Tibial nerve (tissue), 4 donors: ENCODE measurements at regions not wholly inside any gene's neighbourhood (a gene's known extent, or its start where the extent isn't known, plus 50 kb on each side); places are given as distances from the start of the nearest gene placed in this dataset.

ENCODE experiments used
- DNase-seq, 2 donors: peaks; one replicate each; pipeline ENCODE4 v3.0.0-alpha.2; 2019; ENCODE audit warnings: low spot score in 2 of 2
- H3K27ac ChIP-seq, 4 donors: fragments of 200-600 bp; sonication (generic) in 3 of 4; one replicate each; pipeline ENCODE4 v1.5.1; 2017 to 2019; ENCODE audit warnings: mild to moderate bottlenecking in 1 of 4
- H3K27me3 ChIP-seq, 2 donors: fragments of 200-600 bp; sonication (generic) in 1 of 2; one replicate each; pipeline versions ENCODE4 v1.5.1 to v1.6.0; 2017 to 2019
- H3K36me3 ChIP-seq, 3 donors: fragments of 200-600 bp; sonication (generic); one replicate each; pipeline ENCODE4 v1.5.1; 2018 to 2019
- H3K4me1 ChIP-seq, 4 donors: fragments of 200-600 bp; sonication (generic) in 3 of 4; one replicate each; pipeline ENCODE4 v1.5.1; 2017 to 2019
- H3K4me3 ChIP-seq, 4 donors: fragments of 200-600 bp; sonication (generic) in 3 of 4; one replicate each; pipeline ENCODE4 v1.5.1; 2017 to 2019; ENCODE audit warnings: mild to moderate bottlenecking in 1 of 4, moderate library complexity in 1 of 4
- H3K9me3 ChIP-seq, 4 donors: fragments of 200-600 bp; sonication (generic) in 3 of 4; one replicate each; pipeline ENCODE4 v1.5.1; 2017 to 2019
- EP300 ChIP-seq, 2 donors: sonication (generic); formaldehyde crosslinking; IDR thresholded peaks; one replicate each; pipeline ENCODE4 v1.6.1; 2017; ENCODE audit warnings: antibody characterized with exemption in 2 of 2, mild to moderate bottlenecking in 1 of 2
- POLR2A ChIP-seq, 2 donors: fragments of 450-650 bp; IDR thresholded peaks; one replicate each; pipeline ENCODE4 v1.6.1; 2017; ENCODE audit warnings: antibody characterized with exemption in 2 of 2, mild to moderate bottlenecking in 2 of 2, moderate library complexity in 2 of 2
- WGBS, 2 donors: methylation state at CpG; one replicate each; pipeline ENCODE4 v1.1.5; 2018; 5-methylcytosine and 5-hydroxymethylcytosine counted together
- TF ChIP-seq, protein P1 (sequence below), 5 experiments: fragments of 200-600 bp in 3 of 5; fragments of 450-650 bp in 2 of 5; sonication (generic) in 3 of 5; IDR thresholded peaks; one replicate each; pipeline ENCODE4 v1.5.1; 2016 to 2019; ENCODE audit warnings: antibody characterized with exemption in 5 of 5, mild to moderate bottlenecking in 3 of 5, moderate library complexity in 2 of 5

DNA sequence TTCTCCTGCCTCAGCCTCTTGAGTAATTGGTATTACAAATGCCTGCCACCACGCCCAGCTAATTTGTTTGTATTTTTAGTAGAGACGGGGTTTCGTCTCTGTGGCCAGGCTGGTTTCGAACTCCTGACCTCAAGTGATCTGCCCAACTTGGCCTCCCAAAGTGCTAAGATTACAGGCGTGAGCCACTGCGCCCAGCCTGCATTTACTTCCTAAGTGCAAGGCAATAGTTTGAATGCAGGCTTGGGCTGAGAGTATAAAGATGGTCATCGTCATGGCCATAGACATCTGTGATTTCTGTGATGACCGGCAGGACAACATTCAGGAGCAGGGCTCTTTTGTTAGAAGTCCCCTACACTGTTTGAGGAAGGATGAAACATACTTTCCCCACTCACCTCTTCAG lies 393.9 kb upstream of the SHH start:
- no peaks in the 10 kb centered on the region for H3K9me3 ChIP-seq
- H3K4me3 ChIP-seq, result no peak overlapping the region
- H3K27ac ChIP-seq, result no peak overlapping the region
- WGBS, 2 donors, result 80% methylated on average over 8 of the region's 8 CpGs
- no peaks in the 10 kb centered on the region for H3K4me1 ChIP-seq
- H3K27me3 ChIP-seq, result no peaks in the 10 kb centered on the region
- H3K36me3 ChIP-seq, result no peaks in the 10 kb centered on the region
- no peak for DNase-seq
- TF ChIP-seq POLR2A (IDR thresholded peaks at IDR 0.05) (no peak), EP300 (IDR thresholded peaks at IDR 0.05) (no peak)
- TF ChIP-seq, protein P1, sequence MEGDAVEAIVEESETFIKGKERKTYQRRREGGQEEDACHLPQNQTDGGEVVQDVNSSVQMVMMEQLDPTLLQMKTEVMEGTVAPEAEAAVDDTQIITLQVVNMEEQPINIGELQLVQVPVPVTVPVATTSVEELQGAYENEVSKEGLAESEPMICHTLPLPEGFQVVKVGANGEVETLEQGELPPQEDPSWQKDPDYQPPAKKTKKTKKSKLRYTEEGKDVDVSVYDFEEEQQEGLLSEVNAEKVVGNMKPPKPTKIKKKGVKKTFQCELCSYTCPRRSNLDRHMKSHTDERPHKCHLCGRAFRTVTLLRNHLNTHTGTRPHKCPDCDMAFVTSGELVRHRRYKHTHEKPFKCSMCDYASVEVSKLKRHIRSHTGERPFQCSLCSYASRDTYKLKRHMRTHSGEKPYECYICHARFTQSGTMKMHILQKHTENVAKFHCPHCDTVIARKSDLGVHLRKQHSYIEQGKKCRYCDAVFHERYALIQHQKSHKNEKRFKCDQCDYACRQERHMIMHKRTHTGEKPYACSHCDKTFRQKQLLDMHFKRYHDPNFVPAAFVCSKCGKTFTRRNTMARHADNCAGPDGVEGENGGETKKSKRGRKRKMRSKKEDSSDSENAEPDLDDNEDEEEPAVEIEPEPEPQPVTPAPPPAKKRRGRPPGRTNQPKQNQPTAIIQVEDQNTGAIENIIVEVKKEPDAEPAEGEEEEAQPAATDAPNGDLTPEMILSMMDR (IDR thresholded peaks at IDR 0.05), result no peak

DNA sequence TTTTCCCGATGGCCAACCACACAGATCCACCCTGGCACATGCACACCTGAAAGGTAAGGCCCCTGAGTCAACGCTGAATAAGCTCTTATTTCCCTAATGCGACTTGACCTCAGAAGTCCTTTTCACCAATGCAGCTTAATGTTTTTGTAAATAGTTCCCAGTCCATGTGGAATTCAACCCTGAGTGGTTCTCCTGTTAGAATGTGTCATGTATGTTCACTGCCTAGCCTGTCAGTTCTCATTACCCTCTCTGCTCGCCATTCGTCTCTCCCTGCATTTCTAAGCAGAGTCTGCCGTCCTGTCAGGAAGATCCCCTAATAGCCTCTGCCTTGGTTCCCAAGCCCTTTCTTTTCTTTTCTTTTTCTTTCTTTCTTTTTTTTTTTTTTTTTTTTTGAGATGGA lies 392.6 kb upstream of the SHH start:
- 84 to 89% methylated on average over 6 of the region's 6 CpGs for WGBS, 2 donors
- TF ChIP-seq, protein P1 (IDR thresholded peaks at IDR 0.05), result no peak
- TF ChIP-seq EP300 (IDR thresholded peaks at IDR 0.05), result no peak
- no peak for TF ChIP-seq POLR2A (IDR thresholded peaks at IDR 0.05)
- Histone ChIP-seq H3K4me1 (no peaks in the 10 kb centered on the region), H3K9me3 (no peaks in the 10 kb centered on the region), H3K27me3 (no peaks in the 10 kb centered on the region), H3K27ac (no peak overlapping the region), H3K36me3 (no peaks in the 10 kb centered on the region), H3K4me3 (no peak overlapping the region)
- no peak for DNase-seq

DNA sequence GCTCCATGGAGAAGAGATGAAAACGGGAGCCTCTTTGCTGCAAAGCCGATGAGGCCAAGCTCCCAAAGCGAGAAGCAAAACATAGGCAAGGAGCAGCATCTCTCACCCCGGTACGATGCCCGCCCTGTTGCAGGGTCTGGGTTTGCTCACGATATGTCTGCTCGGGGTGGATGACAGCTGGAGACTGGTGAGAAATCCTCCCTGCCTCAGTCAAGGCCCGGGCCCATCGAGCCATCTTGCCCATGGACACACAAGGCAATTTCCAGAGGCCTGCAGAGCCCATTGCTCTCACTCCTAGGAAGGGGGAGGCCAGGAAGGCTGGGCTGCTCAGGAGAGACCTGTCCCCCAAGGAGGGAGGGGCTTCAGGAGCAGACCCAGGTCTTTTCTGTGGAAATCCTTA lies 391.7 kb upstream of the SHH start:
- Histone ChIP-seq H3K4me3 (no peak overlapping the region), H3K4me1 (no peaks in the 10 kb centered on the region), H3K27ac (no peak overlapping the region), H3K27me3 (no peaks in the 10 kb centered on the region), H3K9me3 (no peaks in the 10 kb centered on the region), H3K36me3 (no peaks in the 10 kb centered on the region)
- TF ChIP-seq, protein P1 (IDR thresholded peaks at IDR 0.05), result no peak
- no peak for TF ChIP-seq POLR2A (IDR thresholded peaks at IDR 0.05)
- TF ChIP-seq EP300 (IDR thresholded peaks at IDR 0.05), result no peak
- WGBS, 2 donors, result 96 to 97% methylated on average over 10 of the region's 10 CpGs
- no peak for DNase-seq

DNA sequence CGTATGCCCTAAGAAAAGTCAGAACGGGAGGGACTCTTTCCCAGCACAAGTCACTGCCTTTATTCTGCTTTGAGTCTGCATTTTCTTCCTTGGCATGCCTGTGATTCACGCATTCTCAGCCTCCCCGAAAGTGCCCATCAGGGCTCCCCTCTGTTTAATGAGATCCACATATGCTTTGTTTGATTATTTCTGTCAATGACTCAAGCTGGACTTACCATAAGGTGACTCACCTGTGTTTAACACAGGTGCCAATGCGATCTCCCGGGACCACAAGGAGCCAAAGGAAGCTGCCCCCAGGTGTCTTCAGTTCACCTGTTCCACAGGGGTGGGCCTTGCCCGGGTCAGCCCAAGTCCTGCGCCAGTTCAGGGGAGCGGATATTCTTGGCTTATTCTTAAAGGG lies 386.0 kb upstream of the SHH start:
- no peaks in the 10 kb centered on the region for H3K27me3 ChIP-seq
- 85 to 91% methylated on average over 9 of the region's 9 CpGs for WGBS, 2 donors
- DNase-seq, result no peak
- no peak overlapping the region for H3K27ac ChIP-seq
- H3K9me3 ChIP-seq, result no peaks in the 10 kb centered on the region
- no peaks in the 10 kb centered on the region for H3K4me1 ChIP-seq
- no peak overlapping the region for H3K4me3 ChIP-seq
- TF ChIP-seq, protein P1 (IDR thresholded peaks at IDR 0.05), result no peak
- TF ChIP-seq EP300 (IDR thresholded peaks at IDR 0.05), result no peak
- no peak for TF ChIP-seq POLR2A (IDR thresholded peaks at IDR 0.05)
- no peaks in the 10 kb centered on the region for H3K36me3 ChIP-seq

DNA sequence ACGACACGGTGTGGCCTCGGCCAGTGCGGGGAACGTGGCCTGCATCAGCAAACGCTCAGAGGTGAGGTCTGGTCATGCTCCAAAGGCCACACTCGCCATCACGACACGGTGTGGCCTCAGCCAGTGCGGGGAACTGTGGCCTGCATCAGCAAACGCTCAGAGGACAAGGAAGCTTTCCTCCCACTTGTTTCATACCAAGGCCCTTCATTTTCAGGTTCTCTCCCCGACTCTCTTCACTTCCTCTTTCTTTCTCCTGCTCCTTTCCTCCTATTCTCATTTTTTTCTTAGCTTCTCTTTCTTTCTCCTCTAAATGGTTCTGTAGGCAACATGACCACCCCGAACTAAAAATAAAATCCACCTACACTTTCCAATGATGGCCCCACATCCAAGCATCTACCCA lies 384.4 kb upstream of the SHH start:
- TF ChIP-seq POLR2A (IDR thresholded peaks at IDR 0.05), result no peak
- TF ChIP-seq, protein P1 (IDR thresholded peaks at IDR 0.05), result no peak
- no peak for TF ChIP-seq EP300 (IDR thresholded peaks at IDR 0.05)
- no peak for DNase-seq
- H3K36me3 ChIP-seq, result no peaks in the 10 kb centered on the region
- H3K27ac ChIP-seq, result no peak overlapping the region
- H3K9me3 ChIP-seq, result no peaks in the 10 kb centered on the region
- no peak overlapping the region for H3K4me3 ChIP-seq
- no peaks in the 10 kb centered on the region for H3K4me1 ChIP-seq
- H3K27me3 ChIP-seq, result no peaks in the 10 kb centered on the region
- WGBS, 2 donors, result 86 to 90% methylated on average over 13 of the region's 13 CpGs
